Neural cell (in vitro differentiated cells): ENCODE measurements at regions not wholly inside any gene's neighbourhood (a gene's known extent, or its start where the extent isn't known, plus 50 kb on each side); places are given as distances from the start of the nearest gene placed in this dataset.

Experiments used
- EP300 ChIP-seq: fragments of 450-650 bp; conservative IDR thresholded peaks from 2 replicates; pipeline ENCODE4 v1.6.1; 2014; ENCODE audit warnings: antibody characterized with exemption, mild to moderate bottlenecking, moderate library complexity; ENCODE audit not compliant: poor library complexity, severe bottlenecking
- POLR2AphosphoS5 ChIP-seq: IDR thresholded peaks from 2 replicates; pipeline ENCODE4 v1.6.1; 2012
- SMC3 ChIP-seq: fragments of 450-650 bp; conservative IDR thresholded peaks from 2 replicates; pipeline ENCODE4 v1.6.1; 2014; ENCODE audit warnings: antibody characterized with exemption, mild to moderate bottlenecking, moderate library complexity; ENCODE audit not compliant: poor library complexity
- TF ChIP-seq, protein P1 (sequence below): fragments of 450-650 bp; IDR thresholded peaks from 2 replicates; pipeline ENCODE4 v1.5.1; 2014; ENCODE audit warnings: antibody characterized with exemption, mild to moderate bottlenecking, moderate library complexity; ENCODE audit not compliant: poor library complexity, severe bottlenecking
- TF ChIP-seq, protein P2 (sequence below): IDR thresholded peaks from 2 replicates; pipeline ENCODE4 v1.6.1; 2012; ENCODE audit warnings: borderline replicate concordance

DNA sequence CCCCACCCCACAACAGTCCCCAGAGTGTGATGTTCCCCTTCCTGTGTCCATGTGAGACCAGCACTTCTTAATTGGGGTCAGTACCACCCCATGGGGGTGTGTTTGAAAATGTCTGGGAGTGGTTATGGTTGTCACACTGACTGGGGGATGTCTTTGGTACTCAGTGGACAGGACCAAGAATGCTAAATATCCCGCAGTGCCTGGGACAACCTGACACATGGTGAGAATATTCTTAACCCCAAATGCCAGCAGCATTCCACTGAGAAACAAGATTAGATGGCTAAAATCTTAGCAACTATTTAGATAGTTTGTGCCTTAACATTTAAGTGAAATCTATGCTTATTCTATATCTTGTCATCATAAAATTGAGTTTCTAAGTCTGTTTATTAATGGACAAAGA, 177.5 kb upstream of the ZBED5 start:
- TF ChIP-seq, protein P1, sequence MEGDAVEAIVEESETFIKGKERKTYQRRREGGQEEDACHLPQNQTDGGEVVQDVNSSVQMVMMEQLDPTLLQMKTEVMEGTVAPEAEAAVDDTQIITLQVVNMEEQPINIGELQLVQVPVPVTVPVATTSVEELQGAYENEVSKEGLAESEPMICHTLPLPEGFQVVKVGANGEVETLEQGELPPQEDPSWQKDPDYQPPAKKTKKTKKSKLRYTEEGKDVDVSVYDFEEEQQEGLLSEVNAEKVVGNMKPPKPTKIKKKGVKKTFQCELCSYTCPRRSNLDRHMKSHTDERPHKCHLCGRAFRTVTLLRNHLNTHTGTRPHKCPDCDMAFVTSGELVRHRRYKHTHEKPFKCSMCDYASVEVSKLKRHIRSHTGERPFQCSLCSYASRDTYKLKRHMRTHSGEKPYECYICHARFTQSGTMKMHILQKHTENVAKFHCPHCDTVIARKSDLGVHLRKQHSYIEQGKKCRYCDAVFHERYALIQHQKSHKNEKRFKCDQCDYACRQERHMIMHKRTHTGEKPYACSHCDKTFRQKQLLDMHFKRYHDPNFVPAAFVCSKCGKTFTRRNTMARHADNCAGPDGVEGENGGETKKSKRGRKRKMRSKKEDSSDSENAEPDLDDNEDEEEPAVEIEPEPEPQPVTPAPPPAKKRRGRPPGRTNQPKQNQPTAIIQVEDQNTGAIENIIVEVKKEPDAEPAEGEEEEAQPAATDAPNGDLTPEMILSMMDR = no peak
- TF ChIP-seq POLR2AphosphoS5 (no peak), EP300 (no peak), SMC3 (no peak)
- TF ChIP-seq, protein P2, sequence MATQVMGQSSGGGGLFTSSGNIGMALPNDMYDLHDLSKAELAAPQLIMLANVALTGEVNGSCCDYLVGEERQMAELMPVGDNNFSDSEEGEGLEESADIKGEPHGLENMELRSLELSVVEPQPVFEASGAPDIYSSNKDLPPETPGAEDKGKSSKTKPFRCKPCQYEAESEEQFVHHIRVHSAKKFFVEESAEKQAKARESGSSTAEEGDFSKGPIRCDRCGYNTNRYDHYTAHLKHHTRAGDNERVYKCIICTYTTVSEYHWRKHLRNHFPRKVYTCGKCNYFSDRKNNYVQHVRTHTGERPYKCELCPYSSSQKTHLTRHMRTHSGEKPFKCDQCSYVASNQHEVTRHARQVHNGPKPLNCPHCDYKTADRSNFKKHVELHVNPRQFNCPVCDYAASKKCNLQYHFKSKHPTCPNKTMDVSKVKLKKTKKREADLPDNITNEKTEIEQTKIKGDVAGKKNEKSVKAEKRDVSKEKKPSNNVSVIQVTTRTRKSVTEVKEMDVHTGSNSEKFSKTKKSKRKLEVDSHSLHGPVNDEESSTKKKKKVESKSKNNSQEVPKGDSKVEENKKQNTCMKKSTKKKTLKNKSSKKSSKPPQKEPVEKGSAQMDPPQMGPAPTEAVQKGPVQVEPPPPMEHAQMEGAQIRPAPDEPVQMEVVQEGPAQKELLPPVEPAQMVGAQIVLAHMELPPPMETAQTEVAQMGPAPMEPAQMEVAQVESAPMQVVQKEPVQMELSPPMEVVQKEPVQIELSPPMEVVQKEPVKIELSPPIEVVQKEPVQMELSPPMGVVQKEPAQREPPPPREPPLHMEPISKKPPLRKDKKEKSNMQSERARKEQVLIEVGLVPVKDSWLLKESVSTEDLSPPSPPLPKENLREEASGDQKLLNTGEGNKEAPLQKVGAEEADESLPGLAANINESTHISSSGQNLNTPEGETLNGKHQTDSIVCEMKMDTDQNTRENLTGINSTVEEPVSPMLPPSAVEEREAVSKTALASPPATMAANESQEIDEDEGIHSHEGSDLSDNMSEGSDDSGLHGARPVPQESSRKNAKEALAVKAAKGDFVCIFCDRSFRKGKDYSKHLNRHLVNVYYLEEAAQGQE = no peak
